ENCODE measurements at regions not wholly inside any gene's neighbourhood (a gene's known extent, or its start where the extent isn't known, plus 50 kb on each side); places are given as distances from the start of the nearest gene placed in this dataset.
A peak's percentile ranks its signal among the peaks of the same experiment; 100 is the strongest.

DNA sequence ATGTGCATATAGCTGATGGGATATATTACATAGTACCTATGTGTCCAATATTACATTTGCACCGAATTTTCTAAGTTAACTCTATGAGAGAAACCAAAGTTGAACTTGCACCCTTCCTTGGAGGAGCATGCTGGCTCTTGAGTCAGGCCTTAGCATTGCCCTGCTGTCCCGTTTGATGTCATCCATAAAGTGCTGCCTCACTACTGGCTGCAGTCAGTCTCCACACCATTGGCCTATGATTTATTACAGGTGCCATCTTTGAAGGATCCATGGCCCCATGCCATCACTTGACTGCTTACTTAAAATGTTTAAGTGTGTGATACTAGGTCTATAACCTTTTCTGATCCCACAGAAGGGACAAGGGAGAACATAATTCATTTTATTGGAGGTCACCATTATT is 249.3 kb upstream of the RBBP8 start:
- peaks cover 22% of the 10 kb centered on the region for H3K4me1 ChIP-seq
- H3K36me3 ChIP-seq (replicated peaks in 1 of 2; ENCODE audit: insufficient read depth in 1 of 2, low read depth in 2 of 2) = no peaks in the 10 kb centered on the region
- TF ChIP-seq POLR2A (IDR thresholded peaks at IDR 0.05) = no peak
- TF ChIP-seq, protein P1, sequence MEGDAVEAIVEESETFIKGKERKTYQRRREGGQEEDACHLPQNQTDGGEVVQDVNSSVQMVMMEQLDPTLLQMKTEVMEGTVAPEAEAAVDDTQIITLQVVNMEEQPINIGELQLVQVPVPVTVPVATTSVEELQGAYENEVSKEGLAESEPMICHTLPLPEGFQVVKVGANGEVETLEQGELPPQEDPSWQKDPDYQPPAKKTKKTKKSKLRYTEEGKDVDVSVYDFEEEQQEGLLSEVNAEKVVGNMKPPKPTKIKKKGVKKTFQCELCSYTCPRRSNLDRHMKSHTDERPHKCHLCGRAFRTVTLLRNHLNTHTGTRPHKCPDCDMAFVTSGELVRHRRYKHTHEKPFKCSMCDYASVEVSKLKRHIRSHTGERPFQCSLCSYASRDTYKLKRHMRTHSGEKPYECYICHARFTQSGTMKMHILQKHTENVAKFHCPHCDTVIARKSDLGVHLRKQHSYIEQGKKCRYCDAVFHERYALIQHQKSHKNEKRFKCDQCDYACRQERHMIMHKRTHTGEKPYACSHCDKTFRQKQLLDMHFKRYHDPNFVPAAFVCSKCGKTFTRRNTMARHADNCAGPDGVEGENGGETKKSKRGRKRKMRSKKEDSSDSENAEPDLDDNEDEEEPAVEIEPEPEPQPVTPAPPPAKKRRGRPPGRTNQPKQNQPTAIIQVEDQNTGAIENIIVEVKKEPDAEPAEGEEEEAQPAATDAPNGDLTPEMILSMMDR (IDR thresholded peaks at IDR 0.05) = no peak
- H3K4me3 ChIP-seq = no peak overlapping the region
- H3K9me3 ChIP-seq = no peaks in the 10 kb centered on the region
- peak overlapping the region; percentile 40 to 82 (median 73) for H3K27ac ChIP-seq
- ATAC-seq = no peak
- no peaks in the 10 kb centered on the region for H3K27me3 ChIP-seq
- intact Hi-C loops (cut with DNase I) = no loop called here
- 60 to 76% methylated on average over 2 of the region's 2 CpGs for WGBS, 2 donors
- DNase-seq = no peak

DNA sequence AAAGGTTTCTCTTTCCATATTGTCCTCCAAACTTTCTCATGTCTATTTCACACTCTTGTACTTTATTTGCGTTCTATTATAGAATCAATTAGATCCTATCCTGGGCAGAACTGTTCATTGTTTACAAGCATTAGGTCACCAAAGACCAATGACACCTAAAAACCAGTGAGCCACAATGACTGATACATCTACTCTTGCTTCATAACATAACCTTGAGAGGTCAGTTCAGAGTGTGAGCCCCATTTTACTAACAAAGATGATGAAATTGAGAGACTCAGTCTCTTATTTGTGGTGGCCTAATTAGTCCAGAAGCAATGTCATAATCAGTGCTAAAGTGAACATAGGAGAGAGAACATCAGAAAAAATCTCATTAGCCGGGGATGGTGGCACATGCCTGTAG is 248.9 kb upstream of the RBBP8 start:
- H3K27ac ChIP-seq = peak overlapping the region in 3 of 4 donors; percentile 66 to 82 (median 80)
- H3K27me3 ChIP-seq = no peaks in the 10 kb centered on the region
- intact Hi-C loops (cut with DNase I) = no loop called here
- H3K4me3 ChIP-seq = no peak overlapping the region
- H3K9me3 ChIP-seq = no peaks in the 10 kb centered on the region
- no peak for ATAC-seq
- H3K4me1 ChIP-seq = peaks cover 22% of the 10 kb centered on the region
- 86 to 91% methylated on average over 2 of the region's 2 CpGs for WGBS, 2 donors
- TF ChIP-seq POLR2A (IDR thresholded peaks at IDR 0.05) = no peak
- TF ChIP-seq, protein P1 (IDR thresholded peaks at IDR 0.05) = no peak
- no peak for DNase-seq
- H3K36me3 ChIP-seq (replicated peaks in 1 of 2; ENCODE audit: insufficient read depth in 1 of 2, low read depth in 2 of 2) = no peaks in the 10 kb centered on the region

DNA sequence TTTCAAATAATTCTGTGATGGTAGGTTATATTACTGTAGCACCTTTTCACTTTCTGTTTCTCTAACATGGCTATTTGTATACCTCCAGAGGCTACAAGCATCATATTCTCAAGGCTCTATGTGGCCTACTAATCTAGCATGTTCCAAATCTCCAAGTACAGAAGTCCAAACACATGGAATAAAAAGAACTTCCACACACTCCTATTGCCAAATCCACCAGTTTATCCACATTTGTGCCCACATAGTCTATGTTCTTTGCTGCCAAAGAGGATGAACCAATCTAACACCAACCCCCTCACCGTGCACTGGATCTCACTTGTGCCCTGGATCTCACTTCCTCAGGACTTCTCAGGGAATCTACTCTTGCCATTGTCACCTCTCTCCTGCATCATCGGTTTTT is 247.3 kb upstream of the RBBP8 start:
- intact Hi-C loops (cut with DNase I) = no loop called here

DNA sequence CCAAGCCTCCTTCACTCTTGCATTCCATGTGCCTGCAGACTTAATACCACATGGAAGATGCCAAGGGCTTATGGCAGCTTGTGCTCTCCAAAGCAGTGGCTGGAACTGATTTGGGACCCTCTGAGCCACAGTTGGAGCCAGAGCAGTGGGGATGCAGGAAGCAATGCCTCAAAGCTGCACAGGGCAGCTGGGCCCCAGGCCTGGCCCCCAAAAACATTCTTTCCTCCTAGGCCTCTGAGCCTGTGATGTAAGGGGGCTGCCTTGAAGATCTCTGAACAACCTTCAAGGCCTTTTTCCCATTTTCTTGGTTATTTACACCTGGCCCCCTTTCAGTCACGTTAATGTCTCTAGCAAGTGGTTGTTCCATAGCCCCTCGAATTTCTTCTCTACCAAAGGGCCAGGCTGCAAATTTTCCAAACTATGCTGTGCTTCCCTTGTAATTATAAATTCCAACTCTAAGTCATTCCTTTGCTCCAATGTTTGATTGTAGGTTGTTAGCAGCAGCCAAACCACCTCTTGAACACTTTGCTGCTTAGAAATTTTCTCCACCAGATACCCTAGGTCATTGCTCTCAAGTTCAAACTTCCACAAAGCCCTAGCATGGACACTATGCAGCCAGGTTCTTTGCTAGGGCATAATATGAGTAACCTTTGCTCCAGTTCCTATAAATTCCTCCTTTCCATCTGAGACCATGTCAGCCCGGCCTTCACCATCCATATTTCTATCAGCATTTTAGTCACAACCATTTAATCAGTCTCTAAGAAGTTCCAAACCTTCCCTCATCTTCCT is 245.0 kb upstream of the RBBP8 start:
- DNase-seq = no peak
- H3K36me3 ChIP-seq (replicated peaks in 1 of 2; ENCODE audit: insufficient read depth in 1 of 2, low read depth in 2 of 2) = no peaks in the 10 kb centered on the region
- peaks cover 8% of the 10 kb centered on the region for H3K4me1 ChIP-seq
- no peak overlapping the region for H3K4me3 ChIP-seq
- H3K27ac ChIP-seq = no peak overlapping the region
- ATAC-seq = no peak
- intact Hi-C loops (cut with DNase I) = no loop called here
- no peaks in the 10 kb centered on the region for H3K27me3 ChIP-seq
- H3K9me3 ChIP-seq = no peaks in the 10 kb centered on the region
- TF ChIP-seq, protein P1 (IDR thresholded peaks at IDR 0.05) = no peak
- no peak for TF ChIP-seq POLR2A (IDR thresholded peaks at IDR 0.05)
- 59 to 64% methylated on average over 3 of the region's 3 CpGs for WGBS, 2 donors

More for the DNA sequence above, 247.3 kb upstream of the RBBP8 start:
- DNase-seq (no peak), ATAC-seq (no peak)
- TF ChIP-seq POLR2A (IDR thresholded peaks at IDR 0.05) = no peak
- TF ChIP-seq, protein P1 (IDR thresholded peaks at IDR 0.05) = no peak
- H3K36me3 ChIP-seq (replicated peaks in 1 of 2; ENCODE audit: insufficient read depth in 1 of 2, low read depth in 2 of 2) = no peaks in the 10 kb centered on the region
- H3K27ac ChIP-seq = no peak overlapping the region
- 92% methylated on average over 2 of the region's 2 CpGs for WGBS, 2 donors
- no peak overlapping the region for H3K4me3 ChIP-seq
- H3K27me3 ChIP-seq = no peaks in the 10 kb centered on the region
- no peaks in the 10 kb centered on the region for H3K9me3 ChIP-seq
- H3K4me1 ChIP-seq = peaks cover 22% of the 10 kb centered on the region

Data from body of pancreas (tissue), 4 donors.